PFSK-1 (cell line): ENCODE measurements at regions not wholly inside any gene's neighbourhood (a gene's known extent, or its start where the extent isn't known, plus 50 kb on each side); places are given as distances from the start of the nearest gene placed in this dataset.

Source experiments
- FOXP2 ChIP-seq: optimal IDR thresholded peaks from 2 replicates; pipeline ENCODE3; 2011; ENCODE audit warnings: borderline replicate concordance, control low read depth, inconsistent platforms; ENCODE audit not compliant: insufficient read depth; ENCODE audit errors: extremely low read length, extremely low read depth
- POLR2AphosphoS5 ChIP-seq: IDR thresholded peaks from 2 replicates; pipeline ENCODE4 v1.6.1; 2012; ENCODE audit warnings: low read depth, mild to moderate bottlenecking, control low read depth, low read length, moderate library complexity
- SIN3A ChIP-seq: IDR thresholded peaks from 2 replicates; pipeline ENCODE4 v1.6.1; 2012; ENCODE audit warnings: mild to moderate bottlenecking, low read length, moderate library complexity, borderline replicate concordance; ENCODE audit not compliant: insufficient read depth
- TAF1 ChIP-seq: IDR thresholded peaks from 2 replicates; pipeline ENCODE4 v1.6.1; 2012; ENCODE audit warnings: low read length, control low read depth, borderline replicate concordance; ENCODE audit not compliant: insufficient read depth
- TF ChIP-seq, protein P1 (sequence below), 2 experiments: IDR thresholded peaks; 2 replicates each; pipeline versions ENCODE4 v1.6.1 to v1.8.0; 2011 to 2012; ENCODE audit warnings: low read depth in 2 of 2, low read length in 2 of 2, control low read depth in 1 of 2, inconsistent platforms in 1 of 2, mild to moderate bottlenecking in 1 of 2, moderate library complexity in 1 of 2; ENCODE audit not compliant: insufficient read depth in 1 of 2

DNA sequence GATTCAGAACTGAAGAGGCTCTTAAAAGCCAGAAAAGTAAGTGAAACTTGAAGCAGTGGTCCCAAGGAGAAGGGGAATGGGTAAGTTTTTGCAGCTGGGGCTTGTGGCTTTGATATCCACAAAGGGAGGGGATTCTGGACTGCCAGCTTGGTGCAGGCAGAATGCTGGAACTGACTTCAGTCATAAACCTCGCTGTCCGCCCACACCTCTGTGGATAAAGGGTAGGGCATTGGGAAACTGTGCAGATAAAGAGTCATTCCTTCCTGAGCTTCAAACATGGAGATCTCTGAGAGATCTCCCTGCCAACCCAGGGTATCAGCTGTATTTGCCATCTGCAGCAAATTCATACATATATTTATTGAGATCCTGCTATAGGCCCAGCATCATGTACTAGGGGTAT is 124.3 kb upstream of the OR9Q1 start:
- TF ChIP-seq, protein P1, sequence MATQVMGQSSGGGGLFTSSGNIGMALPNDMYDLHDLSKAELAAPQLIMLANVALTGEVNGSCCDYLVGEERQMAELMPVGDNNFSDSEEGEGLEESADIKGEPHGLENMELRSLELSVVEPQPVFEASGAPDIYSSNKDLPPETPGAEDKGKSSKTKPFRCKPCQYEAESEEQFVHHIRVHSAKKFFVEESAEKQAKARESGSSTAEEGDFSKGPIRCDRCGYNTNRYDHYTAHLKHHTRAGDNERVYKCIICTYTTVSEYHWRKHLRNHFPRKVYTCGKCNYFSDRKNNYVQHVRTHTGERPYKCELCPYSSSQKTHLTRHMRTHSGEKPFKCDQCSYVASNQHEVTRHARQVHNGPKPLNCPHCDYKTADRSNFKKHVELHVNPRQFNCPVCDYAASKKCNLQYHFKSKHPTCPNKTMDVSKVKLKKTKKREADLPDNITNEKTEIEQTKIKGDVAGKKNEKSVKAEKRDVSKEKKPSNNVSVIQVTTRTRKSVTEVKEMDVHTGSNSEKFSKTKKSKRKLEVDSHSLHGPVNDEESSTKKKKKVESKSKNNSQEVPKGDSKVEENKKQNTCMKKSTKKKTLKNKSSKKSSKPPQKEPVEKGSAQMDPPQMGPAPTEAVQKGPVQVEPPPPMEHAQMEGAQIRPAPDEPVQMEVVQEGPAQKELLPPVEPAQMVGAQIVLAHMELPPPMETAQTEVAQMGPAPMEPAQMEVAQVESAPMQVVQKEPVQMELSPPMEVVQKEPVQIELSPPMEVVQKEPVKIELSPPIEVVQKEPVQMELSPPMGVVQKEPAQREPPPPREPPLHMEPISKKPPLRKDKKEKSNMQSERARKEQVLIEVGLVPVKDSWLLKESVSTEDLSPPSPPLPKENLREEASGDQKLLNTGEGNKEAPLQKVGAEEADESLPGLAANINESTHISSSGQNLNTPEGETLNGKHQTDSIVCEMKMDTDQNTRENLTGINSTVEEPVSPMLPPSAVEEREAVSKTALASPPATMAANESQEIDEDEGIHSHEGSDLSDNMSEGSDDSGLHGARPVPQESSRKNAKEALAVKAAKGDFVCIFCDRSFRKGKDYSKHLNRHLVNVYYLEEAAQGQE (IDR thresholded peaks at IDR 0.05; ENCODE audit: insufficient read depth in 1 of 2, low read depth in 2 of 2, low read length in 2 of 2), result no peak
- no peak for TF ChIP-seq POLR2AphosphoS5
- no peak for TF ChIP-seq TAF1
- TF ChIP-seq FOXP2, result no peak
- TF ChIP-seq SIN3A, result no peak
